Stomach smooth muscle (tissue), 2 donors: ENCODE measurements at regions not wholly inside any gene's neighbourhood (a gene's known extent, or its start where the extent isn't known, plus 50 kb on each side); places are given as distances from the start of the nearest gene placed in this dataset.

Experiments used
- H3K27ac ChIP-seq: one replicate; pipeline ENCODE4 v1.7.0; 2013; ENCODE audit warnings: mild to moderate bottlenecking, low read length, inconsistent platforms
- H3K27me3 ChIP-seq, 2 donors: one replicate each; pipeline ENCODE4 v1.7.0; 2013; ENCODE audit warnings: low read length in 2 of 2; ENCODE audit not compliant: insufficient read depth in 2 of 2, control insufficient read depth in 1 of 2
- H3K36me3 ChIP-seq, 2 donors: one replicate each; pipeline ENCODE4 v1.7.0; 2013; ENCODE audit warnings: low read length in 2 of 2; ENCODE audit not compliant: control insufficient read depth in 2 of 2, insufficient read depth in 2 of 2
- H3K4me1 ChIP-seq: one replicate; pipeline ENCODE4 v1.7.0; 2013; ENCODE audit warnings: low read length; ENCODE audit not compliant: control insufficient read depth, insufficient read depth
- H3K4me3 ChIP-seq, 2 donors: one replicate each; pipeline ENCODE4 v1.7.0; 2013; ENCODE audit warnings: low read length in 2 of 2
- H3K9ac ChIP-seq, 2 donors: one replicate each; pipeline ENCODE4 v1.7.0; 2013; ENCODE audit warnings: low read length in 2 of 2, mild to moderate bottlenecking in 1 of 2
- H3K9me3 ChIP-seq, 2 donors: one replicate each; pipeline ENCODE4 v1.7.0; 2013; ENCODE audit warnings: low read length in 2 of 2; ENCODE audit not compliant: control insufficient read depth in 2 of 2
- donor health status: healthy.
- donor health status: Pancreatic carcinoma.

DNA sequence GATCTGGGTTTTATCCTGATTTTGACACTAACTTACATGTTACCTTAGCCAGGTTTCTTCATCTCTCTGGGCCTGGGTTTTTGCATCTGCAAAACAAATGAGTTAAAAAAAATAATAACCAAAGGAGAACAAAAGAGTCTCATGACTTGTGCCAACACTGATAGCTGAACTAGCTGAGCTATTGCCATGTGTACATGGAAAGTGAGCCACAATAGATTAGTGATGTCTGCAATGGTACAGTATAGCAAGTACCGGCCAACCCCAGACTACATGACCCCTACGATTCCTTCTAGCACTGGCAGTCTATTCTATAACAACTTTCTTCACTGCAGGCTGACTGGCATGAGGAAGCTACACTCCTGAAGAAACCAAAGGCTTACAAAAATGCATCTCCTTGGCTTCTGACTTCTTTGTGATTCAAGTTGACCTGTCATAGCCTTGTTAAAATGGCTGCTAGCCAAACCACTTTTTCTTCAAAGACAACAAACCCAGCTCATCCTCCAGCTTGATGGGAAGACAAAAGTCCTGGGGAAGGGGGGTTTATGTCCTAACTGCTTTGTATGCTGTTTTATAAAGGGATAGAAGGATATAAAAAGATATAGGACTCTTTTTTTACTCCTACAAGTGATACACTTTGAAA, 123.7 kb downstream of the DAD1 start:
- H3K36me3 ChIP-seq: no peaks in the 10 kb centered on the region
- no peak overlapping the region for H3K4me3 ChIP-seq
- H3K27me3 ChIP-seq: no peaks in the 10 kb centered on the region
- no peak overlapping the region for H3K9ac ChIP-seq
- H3K9me3 ChIP-seq: no peaks in the 10 kb centered on the region
- no peak overlapping the region for H3K27ac ChIP-seq
- H3K4me1 ChIP-seq: peaks cover 19% of the 10 kb centered on the region

DNA sequence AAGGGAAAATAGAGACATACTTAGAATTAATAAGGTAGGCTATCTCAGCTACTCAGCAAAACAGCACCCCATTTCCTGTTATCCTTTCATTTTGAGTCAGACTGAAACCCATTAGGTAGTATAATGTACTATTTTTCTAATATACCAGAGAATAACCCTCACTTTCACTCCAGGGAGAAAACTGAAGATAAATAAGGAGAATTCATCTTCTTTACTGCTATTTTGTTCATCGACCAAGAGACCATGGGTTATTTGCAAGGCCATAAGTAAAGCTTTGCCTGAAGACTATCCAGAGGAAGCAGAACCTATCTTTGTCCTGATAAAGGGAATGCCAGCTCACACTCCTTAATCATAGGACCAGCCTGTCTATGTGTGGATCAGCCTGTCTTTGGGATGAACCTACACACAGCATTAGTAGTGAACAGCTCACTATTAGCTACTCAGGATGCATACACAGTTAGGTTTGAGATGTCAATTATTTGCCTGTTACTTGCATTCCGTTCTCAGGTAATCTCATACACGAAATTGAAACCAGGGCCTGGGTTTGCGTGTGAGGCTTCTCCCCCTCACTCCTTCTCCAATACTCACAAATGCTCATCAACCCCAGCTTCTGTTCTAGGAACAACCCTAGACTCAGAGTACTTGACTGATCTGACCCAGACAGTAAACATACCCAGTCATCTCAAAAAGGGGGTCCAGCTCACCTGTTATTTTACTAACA, 124.4 kb downstream of the DAD1 start:
- H3K27ac ChIP-seq: no peak overlapping the region
- H3K36me3 ChIP-seq: no peaks in the 10 kb centered on the region
- no peak overlapping the region for H3K4me3 ChIP-seq
- peaks cover 14% of the 10 kb centered on the region for H3K4me1 ChIP-seq
- no peaks in the 10 kb centered on the region for H3K27me3 ChIP-seq
- H3K9ac ChIP-seq: no peak overlapping the region
- H3K9me3 ChIP-seq: no peaks in the 10 kb centered on the region

DNA sequence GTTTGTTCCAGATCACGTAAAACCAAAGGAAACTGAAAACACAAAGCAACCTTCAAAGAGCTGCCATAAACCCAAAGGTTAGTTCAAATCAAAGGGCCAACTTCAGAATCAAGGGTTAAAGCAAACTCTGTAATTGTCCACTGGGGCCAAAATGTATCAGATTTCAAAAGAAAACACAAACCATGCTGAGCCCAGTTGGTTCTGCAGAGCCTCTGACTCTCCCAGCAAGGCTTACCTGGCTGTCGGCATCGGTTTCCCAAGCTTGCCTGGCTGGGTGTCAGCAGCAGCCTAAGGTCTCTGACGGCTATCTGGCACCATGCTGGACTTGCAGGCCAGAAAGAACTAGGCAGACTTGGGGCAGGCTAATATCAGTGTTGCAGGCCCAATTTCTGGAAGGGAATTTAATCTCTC, 125.3 kb downstream of the DAD1 start:
- no peaks in the 10 kb centered on the region for H3K27me3 ChIP-seq
- H3K9me3 ChIP-seq: no peaks in the 10 kb centered on the region
- H3K36me3 ChIP-seq: no peaks in the 10 kb centered on the region
- H3K4me3 ChIP-seq: no peak overlapping the region
- H3K27ac ChIP-seq: no peak overlapping the region
- H3K4me1 ChIP-seq: peaks cover 8% of the 10 kb centered on the region
- no peak overlapping the region for H3K9ac ChIP-seq

DNA sequence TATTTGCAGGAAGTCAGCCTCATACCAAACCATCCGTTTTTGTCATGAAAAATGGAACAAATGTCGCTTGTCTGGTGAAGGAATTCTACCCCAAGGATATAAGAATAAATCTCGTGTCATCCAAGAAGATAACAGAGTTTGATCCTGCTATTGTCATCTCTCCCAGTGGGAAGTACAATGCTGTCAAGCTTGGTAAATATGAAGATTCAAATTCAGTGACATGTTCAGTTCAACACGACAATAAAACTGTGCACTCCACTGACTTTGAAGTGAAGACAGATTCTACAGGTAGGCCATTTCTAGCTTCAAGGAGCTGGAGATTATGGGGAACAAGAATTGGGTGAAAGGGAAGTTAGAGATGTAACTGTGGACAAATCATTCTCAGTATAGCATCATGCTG, 126.1 kb downstream of the DAD1 start:
- Histone ChIP-seq H3K4me1 (peaks cover 6% of the 10 kb centered on the region), H3K9me3 (no peaks in the 10 kb centered on the region), H3K36me3 (no peaks in the 10 kb centered on the region), H3K27ac (no peak overlapping the region), H3K27me3 (no peaks in the 10 kb centered on the region), H3K9ac (no peak overlapping the region), H3K4me3 (no peak overlapping the region)

DNA sequence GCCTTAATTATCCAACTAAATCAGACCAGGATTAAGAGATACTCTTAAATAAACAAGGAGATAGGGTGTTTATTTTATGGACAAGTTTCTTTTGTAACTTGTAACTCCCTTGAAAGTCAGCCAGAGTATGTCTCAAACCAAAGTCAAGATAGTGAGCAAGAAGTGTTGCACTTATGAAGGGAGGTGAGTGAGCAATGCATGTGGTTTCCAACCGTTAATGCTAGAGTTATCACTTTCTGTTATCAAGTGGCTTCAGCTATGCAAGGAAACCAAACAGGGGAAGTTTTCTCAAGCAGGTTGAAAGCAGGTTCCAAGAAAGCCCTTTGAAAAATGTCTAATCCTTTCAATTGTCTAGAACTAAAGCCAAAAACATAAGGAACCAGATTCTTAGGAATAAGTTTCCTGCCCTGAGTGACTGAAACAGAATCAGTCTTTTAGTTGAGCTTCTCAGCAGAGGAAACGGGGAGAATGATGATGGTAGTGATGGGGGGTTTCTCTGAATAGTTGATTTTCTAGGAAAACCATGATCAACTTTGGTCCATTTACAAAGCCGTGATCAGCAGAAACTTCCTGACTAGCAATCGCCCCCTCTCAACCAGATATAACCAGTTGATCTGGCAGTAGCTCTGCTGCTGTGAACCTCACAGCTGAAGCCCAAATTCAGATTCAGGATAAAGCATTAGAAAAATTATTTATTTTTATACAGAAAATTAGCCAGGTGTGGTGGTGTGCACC, 128.4 kb downstream of the DAD1 start:
- peaks cover 8% of the 10 kb centered on the region for H3K4me1 ChIP-seq
- no peaks in the 10 kb centered on the region for H3K9me3 ChIP-seq
- H3K4me3 ChIP-seq: peak overlapping the region in 1 of 2 donors; percentile 29

DNA sequence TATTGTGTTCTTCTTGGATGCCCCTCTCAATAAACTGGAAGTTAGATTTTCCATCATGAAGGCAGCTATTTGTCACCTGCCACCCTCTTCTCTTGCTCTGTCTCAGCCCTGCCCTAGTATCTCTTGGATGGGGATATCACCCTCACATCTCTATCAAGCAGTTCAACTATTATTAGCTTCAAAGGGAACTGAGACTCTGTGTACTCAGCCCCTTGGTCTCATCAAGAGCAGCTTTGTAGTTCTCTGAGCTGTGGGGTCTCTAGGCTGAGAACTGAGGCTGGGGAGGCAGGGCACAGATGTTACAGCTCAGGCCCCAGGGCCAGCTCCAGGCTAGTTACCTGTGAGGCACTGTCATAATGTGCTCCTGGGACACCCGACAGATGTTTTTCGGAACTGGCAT, 130.3 kb downstream of the DAD1 start:
- Histone ChIP-seq H3K9me3 (no peaks in the 10 kb centered on the region), H3K9ac (no peak overlapping the region), H3K4me3 (no peak overlapping the region), H3K4me1 (peaks cover 16% of the 10 kb centered on the region), H3K27me3 (no peaks in the 10 kb centered on the region), H3K36me3 (no peaks in the 10 kb centered on the region), H3K27ac (no peak overlapping the region)

More for the DNA sequence above, 128.4 kb downstream of the DAD1 start:
- Histone ChIP-seq H3K9ac (no peak overlapping the region), H3K27ac (no peak overlapping the region), H3K27me3 (no peaks in the 10 kb centered on the region), H3K36me3 (no peaks in the 10 kb centered on the region)

DNA sequence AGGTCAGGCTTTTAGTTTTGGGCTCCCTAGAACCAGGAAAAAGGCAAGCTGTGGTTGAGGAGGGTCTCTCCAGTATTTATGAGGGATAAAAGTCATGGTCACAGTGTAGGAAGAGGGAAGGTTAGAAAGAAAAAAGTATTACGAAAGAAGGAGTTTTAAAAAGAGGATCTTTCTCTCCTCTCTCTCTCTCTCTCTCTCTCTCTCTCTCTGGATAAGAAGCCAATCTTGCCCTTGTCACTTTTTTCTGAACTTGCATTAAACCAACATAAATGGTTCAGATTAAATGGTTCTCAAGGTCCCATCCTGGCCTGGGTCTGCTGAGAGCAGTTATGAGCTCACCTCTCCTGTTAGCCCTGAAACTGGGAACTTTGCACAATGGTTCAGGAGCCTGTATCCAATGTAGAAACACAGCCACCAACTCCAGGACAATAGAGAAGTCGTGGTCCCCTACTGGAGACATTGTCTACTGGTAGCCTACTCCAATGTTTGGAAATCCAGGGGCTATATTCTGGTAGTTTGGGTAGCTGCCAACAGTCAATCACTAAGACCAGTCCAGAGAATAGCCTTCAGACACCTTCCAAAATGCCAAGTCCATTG, 131.9 kb downstream of the DAD1 start:
- H3K27me3 ChIP-seq: no peaks in the 10 kb centered on the region
- no peak overlapping the region for H3K4me3 ChIP-seq
- H3K27ac ChIP-seq: no peak overlapping the region
- no peaks in the 10 kb centered on the region for H3K9me3 ChIP-seq
- peaks cover 20% of the 10 kb centered on the region for H3K4me1 ChIP-seq
- no peaks in the 10 kb centered on the region for H3K36me3 ChIP-seq
- H3K9ac ChIP-seq: no peak overlapping the region

DNA sequence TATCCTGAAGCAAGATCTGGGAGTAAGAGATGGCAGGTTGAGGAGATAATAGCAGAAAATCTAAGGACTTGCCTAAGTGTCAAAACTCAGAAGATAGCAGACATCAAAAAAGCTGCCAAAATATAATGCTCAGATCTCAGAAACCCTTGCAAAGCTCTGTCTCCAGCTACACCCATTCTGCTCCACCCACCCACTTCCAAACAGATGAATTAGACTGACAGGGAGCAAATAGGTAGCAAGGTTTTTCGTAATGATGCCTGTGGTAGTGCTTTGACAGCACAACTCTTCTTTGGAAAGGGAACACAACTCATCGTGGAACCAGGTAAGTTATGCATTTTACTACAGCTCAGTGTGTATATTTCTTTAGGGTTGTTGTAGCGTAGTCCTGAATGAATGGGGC, 132.6 kb downstream of the DAD1 start:
- Histone ChIP-seq H3K27ac (no peak overlapping the region), H3K4me3 (no peak overlapping the region), H3K9ac (no peak overlapping the region), H3K9me3 (no peaks in the 10 kb centered on the region), H3K4me1 (peaks cover 20% of the 10 kb centered on the region), H3K36me3 (no peaks in the 10 kb centered on the region), H3K27me3 (no peaks in the 10 kb centered on the region)

DNA sequence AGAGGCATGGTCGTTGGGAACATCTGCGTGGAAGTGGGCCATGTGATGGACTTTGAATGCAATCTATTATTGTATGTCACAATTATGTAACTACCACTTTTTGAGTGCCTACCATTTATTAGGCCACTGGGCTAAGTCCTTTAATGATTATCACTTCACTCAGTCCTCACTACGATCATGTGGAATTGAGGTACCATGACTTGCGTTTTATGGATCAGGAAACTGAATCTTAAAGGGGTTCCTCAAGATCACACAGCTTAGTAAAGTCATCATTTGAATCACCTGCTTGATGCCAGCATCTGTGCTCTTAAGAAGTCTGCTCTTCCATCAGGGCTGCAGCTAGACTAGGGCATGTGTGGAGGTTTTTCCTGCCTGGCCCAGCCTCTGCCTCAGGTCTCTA, 136.7 kb downstream of the DAD1 start:
- no peak overlapping the region for H3K9ac ChIP-seq
- no peaks in the 10 kb centered on the region for H3K36me3 ChIP-seq
- H3K4me3 ChIP-seq: no peak overlapping the region
- H3K4me1 ChIP-seq: peaks cover 24% of the 10 kb centered on the region
- no peaks in the 10 kb centered on the region for H3K27me3 ChIP-seq
- H3K9me3 ChIP-seq: no peaks in the 10 kb centered on the region
- H3K27ac ChIP-seq: no peak overlapping the region

DNA sequence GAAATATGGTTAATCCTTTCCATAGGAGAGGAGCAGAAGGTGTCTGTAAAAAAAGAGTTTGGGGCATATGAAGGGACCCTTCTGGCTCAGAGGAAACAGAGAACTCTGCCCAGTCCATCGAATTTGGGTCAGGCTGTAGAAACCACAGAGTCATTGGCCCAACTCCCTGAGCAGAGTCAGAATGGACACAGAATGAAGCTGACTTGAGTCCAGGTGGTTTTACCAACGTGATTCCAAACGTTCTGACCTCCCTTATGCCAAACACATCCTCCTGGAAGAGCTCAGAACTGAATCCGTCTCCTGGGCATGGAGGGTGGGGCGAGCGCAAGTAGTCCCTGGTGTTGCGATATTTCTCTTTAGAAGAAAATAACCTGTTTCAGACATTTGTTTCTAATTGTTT, 138.8 kb downstream of the DAD1 start:
- Histone ChIP-seq H3K4me1 (peaks cover 15% of the 10 kb centered on the region), H3K27ac (no peak overlapping the region), H3K36me3 (no peaks in the 10 kb centered on the region), H3K9ac (no peak overlapping the region), H3K9me3 (no peaks in the 10 kb centered on the region), H3K27me3 (no peaks in the 10 kb centered on the region), H3K4me3 (no peak overlapping the region)
